ENCODE measurements at regions not wholly inside any gene's neighbourhood (a gene's known extent, or its start where the extent isn't known, plus 50 kb on each side); places are given as distances from the start of the nearest gene placed in this dataset.

GRCh38 chr16:51040637-51041036 lies 110.4 kb downstream of the SALL1 start:
- Histone ChIP-seq H3K9me3 (no peaks in the 10 kb centered on the region), H3K36me3 (ENCODE audit: insufficient read depth in 1 of 2, low read depth in 1 of 2) (no peaks in the 10 kb centered on the region), H3K27me3 (ENCODE audit: insufficient read depth in 3 of 3, low read length in 2 of 3) (no peaks in the 10 kb centered on the region), H3K27ac (no peak overlapping the region), H3K4me1 (no peaks in the 10 kb centered on the region), H3K4me3 (no peak overlapping the region)
- intact Hi-C loops (cut with DNase I), result no loop called here
- TF ChIP-seq, protein P1, sequence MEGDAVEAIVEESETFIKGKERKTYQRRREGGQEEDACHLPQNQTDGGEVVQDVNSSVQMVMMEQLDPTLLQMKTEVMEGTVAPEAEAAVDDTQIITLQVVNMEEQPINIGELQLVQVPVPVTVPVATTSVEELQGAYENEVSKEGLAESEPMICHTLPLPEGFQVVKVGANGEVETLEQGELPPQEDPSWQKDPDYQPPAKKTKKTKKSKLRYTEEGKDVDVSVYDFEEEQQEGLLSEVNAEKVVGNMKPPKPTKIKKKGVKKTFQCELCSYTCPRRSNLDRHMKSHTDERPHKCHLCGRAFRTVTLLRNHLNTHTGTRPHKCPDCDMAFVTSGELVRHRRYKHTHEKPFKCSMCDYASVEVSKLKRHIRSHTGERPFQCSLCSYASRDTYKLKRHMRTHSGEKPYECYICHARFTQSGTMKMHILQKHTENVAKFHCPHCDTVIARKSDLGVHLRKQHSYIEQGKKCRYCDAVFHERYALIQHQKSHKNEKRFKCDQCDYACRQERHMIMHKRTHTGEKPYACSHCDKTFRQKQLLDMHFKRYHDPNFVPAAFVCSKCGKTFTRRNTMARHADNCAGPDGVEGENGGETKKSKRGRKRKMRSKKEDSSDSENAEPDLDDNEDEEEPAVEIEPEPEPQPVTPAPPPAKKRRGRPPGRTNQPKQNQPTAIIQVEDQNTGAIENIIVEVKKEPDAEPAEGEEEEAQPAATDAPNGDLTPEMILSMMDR (IDR thresholded peaks at IDR 0.05), result no peak
- ATAC-seq (no peak), DNase-seq (no peak)

DNA sequence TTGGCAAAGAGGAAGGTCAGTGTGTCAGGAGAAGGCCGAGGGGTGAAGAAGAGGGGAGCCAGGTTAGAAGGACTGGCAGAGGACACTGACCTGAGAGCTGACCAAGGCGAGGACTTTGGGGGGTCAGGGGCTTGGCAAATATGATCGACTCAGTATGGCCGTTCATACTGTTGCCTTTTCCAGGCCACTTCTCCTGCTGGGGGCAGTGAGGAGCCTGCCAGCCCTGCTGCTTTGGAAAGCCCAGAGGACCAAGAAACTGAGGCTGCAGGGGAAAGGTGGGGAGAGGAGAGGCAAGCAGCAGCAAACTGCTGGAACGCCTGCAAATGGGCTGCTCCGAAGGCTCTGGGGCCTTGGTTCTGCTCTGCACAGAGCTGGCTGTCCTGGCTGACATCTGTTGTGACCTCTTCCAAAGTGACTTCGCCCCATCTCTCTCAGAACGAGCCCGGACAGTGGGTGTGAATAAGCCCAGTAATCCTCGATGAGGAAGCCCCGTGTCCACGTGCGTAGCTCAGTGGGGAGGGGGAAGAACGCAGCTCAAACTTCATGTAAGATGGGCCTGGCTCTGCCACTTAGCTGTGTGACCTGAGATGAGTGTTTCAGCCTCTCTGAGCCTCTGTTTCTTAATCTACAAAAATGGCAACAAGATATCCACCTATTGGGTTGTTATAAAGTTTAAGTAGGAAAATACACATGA lies 111.3 kb downstream of the SALL1 start:
- 47 to 60% (median 57%) methylated on average over 12 to 14 of the region's 14 CpGs for WGBS, 3 donors
- Histone ChIP-seq H3K4me1 (no peaks in the 10 kb centered on the region), H3K9me3 (no peaks in the 10 kb centered on the region), H3K36me3 (ENCODE audit: insufficient read depth in 1 of 2, low read depth in 1 of 2) (no peaks in the 10 kb centered on the region), H3K4me3 (no peak overlapping the region), H3K27ac (no peak overlapping the region), H3K27me3 (ENCODE audit: insufficient read depth in 3 of 3, low read length in 2 of 3) (no peaks in the 10 kb centered on the region)
- intact Hi-C loops (cut with DNase I), result no loop called here
- TF ChIP-seq, protein P1 (IDR thresholded peaks at IDR 0.05), result no peak
- no peak for ATAC-seq
- DNase-seq, result no peak

- WGBS, 3 donors, result 81 to 91% (median 85%) methylated on average over 7 of the region's 7 CpGs
- Histone ChIP-seq H3K4me1 (no peaks in the 10 kb centered on the region), H3K27me3 (ENCODE audit: insufficient read depth in 3 of 3, low read length in 2 of 3) (no peaks in the 10 kb centered on the region), H3K9me3 (no peaks in the 10 kb centered on the region), H3K36me3 (ENCODE audit: insufficient read depth in 1 of 2, low read depth in 1 of 2) (no peaks in the 10 kb centered on the region), H3K27ac (no peak overlapping the region), H3K4me3 (no peak overlapping the region)
- peak in 1 of 4 donors; percentile 27 for ATAC-seq
- intact Hi-C loops (cut with DNase I), result no loop called here
- TF ChIP-seq, protein P1 (IDR thresholded peaks at IDR 0.05), result no peak
- DNase-seq, result no peak
Observed at GRCh38 chr16:51035711-51036110, 115.4 kb downstream of the SALL1 start.

DNA sequence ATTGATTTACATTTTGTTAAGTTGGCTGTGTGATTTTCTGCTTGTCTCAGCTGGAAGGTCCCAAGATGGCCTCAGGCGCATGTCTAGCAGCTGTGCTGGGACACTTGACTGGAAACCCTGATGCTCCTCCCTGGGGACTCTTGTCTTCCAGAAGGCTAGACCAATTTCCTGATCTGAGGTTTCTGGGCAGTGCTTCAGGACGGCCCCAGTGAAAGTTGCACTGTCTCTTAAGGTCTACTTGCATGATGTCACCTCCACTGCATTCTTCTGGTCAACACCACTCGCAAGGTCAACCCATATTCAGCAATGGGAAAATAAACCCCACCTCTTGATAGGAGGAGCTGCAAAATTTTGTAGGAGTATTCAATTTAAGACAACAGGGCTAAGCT lies 116.0 kb downstream of the SALL1 start:
- TF ChIP-seq, protein P1 (IDR thresholded peaks at IDR 0.05), result no peak
- Histone ChIP-seq H3K27ac (no peak overlapping the region), H3K4me3 (no peak overlapping the region), H3K27me3 (ENCODE audit: insufficient read depth in 3 of 3, low read length in 2 of 3) (no peaks in the 10 kb centered on the region), H3K9me3 (no peaks in the 10 kb centered on the region), H3K36me3 (ENCODE audit: insufficient read depth in 1 of 2, low read depth in 1 of 2) (no peaks in the 10 kb centered on the region), H3K4me1 (no peaks in the 10 kb centered on the region)
- WGBS, 3 donors, result 54 to 58% (median 57%) methylated on average over 3 of the region's 3 CpGs
- DNase-seq (peak in 1 of 2 donors; percentile 60), ATAC-seq (peak in 2 of 4 donors; percentile 31 to 41)
- intact Hi-C loops (cut with DNase I), result no loop called here
